ENCODE measurements at regions not wholly inside any gene's neighbourhood (a gene's known extent, or its start where the extent isn't known, plus 50 kb on each side); places are given as distances from the start of the nearest gene placed in this dataset.

GRCh38 chr10:130254662-130255061 lies 118.5 kb downstream of the GLRX3 start:
- no peaks in the 10 kb centered on the region for H4K20me1 ChIP-seq (ENCODE audit: insufficient read depth, low read length)
- H3K9me3 ChIP-seq (ENCODE audit: low read length): no peaks in the 10 kb centered on the region
- H3K36me3 ChIP-seq (ENCODE audit: insufficient read depth, low read length): no peaks in the 10 kb centered on the region
- H2AFZ ChIP-seq (ENCODE audit: low read length): no peak overlapping the region
- DNase-seq (ENCODE audit: low spot score): no peak
- no peaks in the 10 kb centered on the region for H3K4me1 ChIP-seq (ENCODE audit: insufficient read depth, low read length, poor library complexity, severe bottlenecking)
- H3K9me2 ChIP-seq (ENCODE audit: insufficient read depth, low read length): no peaks in the 10 kb centered on the region
- no peak overlapping the region for H3K4me2 ChIP-seq (ENCODE audit: low read length)
- no peaks in the 10 kb centered on the region for H3K79me2 ChIP-seq (ENCODE audit: insufficient read depth, low read depth, low read length)
- no peak for TF ChIP-seq EZH2phosphoT487 (IDR thresholded peaks at IDR 0.05; ENCODE audit: borderline replicate concordance, low read depth, low read length)
- 0 out of 2 replicates have a peak, but pooled peaks have one; percentile 26 for TF ChIP-seq CTCF (conservative IDR thresholded peaks at IDR 0.05; ENCODE audit: low read length)
- no TSS peak for BruUV-seq (replicated peaks)
- H3K27ac ChIP-seq (ENCODE audit: low read depth, low read length, poor library complexity, severe bottlenecking): no peak overlapping the region
- POLR2A ChIA-PET: no interaction called here
- H3K4me3 ChIP-seq (ENCODE audit: low read depth, low read length, poor library complexity, severe bottlenecking): no peak overlapping the region
- CTCF ChIA-PET (ENCODE audit: unreplicated experiment): no interaction called here
- intact Hi-C loops (cut with micrococcal nuclease; ENCODE audit: unreplicated experiment): no loop called here

- H2AFZ ChIP-seq (ENCODE audit: low read length): no peak overlapping the region
- H4K20me1 ChIP-seq (ENCODE audit: insufficient read depth, low read length): no peaks in the 10 kb centered on the region
- no peak for DNase-seq (ENCODE audit: low spot score)
- no peaks in the 10 kb centered on the region for H3K36me3 ChIP-seq (ENCODE audit: insufficient read depth, low read length)
- H3K27ac ChIP-seq (ENCODE audit: low read depth, low read length, poor library complexity, severe bottlenecking): no peak overlapping the region
- CTCF ChIA-PET (ENCODE audit: unreplicated experiment): no interaction called here
- no peak overlapping the region for H3K4me2 ChIP-seq (ENCODE audit: low read length)
- H3K9me3 ChIP-seq (ENCODE audit: low read length): no peaks in the 10 kb centered on the region
- TF ChIP-seq CTCF (conservative IDR thresholded peaks at IDR 0.05; ENCODE audit: low read length) (no peak), EZH2phosphoT487 (IDR thresholded peaks at IDR 0.05; ENCODE audit: borderline replicate concordance, low read depth, low read length) (no peak)
- H3K9me2 ChIP-seq (ENCODE audit: insufficient read depth, low read length): no peaks in the 10 kb centered on the region
- BruUV-seq (replicated peaks): no TSS peak
- no peaks in the 10 kb centered on the region for H3K4me1 ChIP-seq (ENCODE audit: insufficient read depth, low read length, poor library complexity, severe bottlenecking)
- no peaks in the 10 kb centered on the region for H3K79me2 ChIP-seq (ENCODE audit: insufficient read depth, low read depth, low read length)
- POLR2A ChIA-PET: no interaction called here
- intact Hi-C loops (cut with micrococcal nuclease; ENCODE audit: unreplicated experiment): no loop called here
- H3K4me3 ChIP-seq (ENCODE audit: low read depth, low read length, poor library complexity, severe bottlenecking): no peak overlapping the region
Measured at GRCh38 chr10:130255777-130256176, 119.6 kb downstream of the GLRX3 start.

GRCh38 chr10:130257897-130258296 lies 121.7 kb downstream of the GLRX3 start:
- DNase-seq (ENCODE audit: low spot score): no peak
- Histone ChIP-seq H3K79me2 (ENCODE audit: insufficient read depth, low read depth, low read length) (no peaks in the 10 kb centered on the region), H3K4me2 (ENCODE audit: low read length) (no peak overlapping the region), H3K27ac (ENCODE audit: low read depth, low read length, poor library complexity, severe bottlenecking) (no peak overlapping the region), H4K20me1 (ENCODE audit: insufficient read depth, low read length) (no peaks in the 10 kb centered on the region), H3K9me2 (ENCODE audit: insufficient read depth, low read length) (no peaks in the 10 kb centered on the region), H3K36me3 (ENCODE audit: insufficient read depth, low read length) (no peaks in the 10 kb centered on the region), H3K4me3 (ENCODE audit: low read depth, low read length, poor library complexity, severe bottlenecking) (no peak overlapping the region), H3K4me1 (ENCODE audit: insufficient read depth, low read length, poor library complexity, severe bottlenecking) (no peaks in the 10 kb centered on the region), H2AFZ (ENCODE audit: low read length) (no peak overlapping the region), H3K9me3 (ENCODE audit: low read length) (no peaks in the 10 kb centered on the region)
- no TSS peak for BruUV-seq (replicated peaks)
- no peak for TF ChIP-seq EZH2phosphoT487 (IDR thresholded peaks at IDR 0.05; ENCODE audit: borderline replicate concordance, low read depth, low read length)
- no peak for TF ChIP-seq CTCF (conservative IDR thresholded peaks at IDR 0.05; ENCODE audit: low read length)
- intact Hi-C loops (cut with micrococcal nuclease; ENCODE audit: unreplicated experiment): no loop called here
- POLR2A ChIA-PET: no interaction called here
- CTCF ChIA-PET (ENCODE audit: unreplicated experiment): no interaction called here
